ENCODE measurements at regions not wholly inside any gene's neighbourhood (a gene's known extent, or its start where the extent isn't known, plus 50 kb on each side); places are given as distances from the start of the nearest gene placed in this dataset.

- TF ChIP-seq CTCF (IDR thresholded peaks at IDR 0.05), result no peak
- no peak for TF ChIP-seq POLR2A (IDR thresholded peaks at IDR 0.05)
- no peak for TF ChIP-seq EP300 (IDR thresholded peaks at IDR 0.05)
- DNase-seq, result no peak
- no peaks in the 10 kb centered on the region for H3K9me3 ChIP-seq
- no peaks in the 10 kb centered on the region for H3K4me1 ChIP-seq (ENCODE audit: insufficient read depth)
- no peaks in the 10 kb centered on the region for H3K36me3 ChIP-seq
- intact Hi-C loops (cut with DNase I), result no loop called here
- H3K27ac ChIP-seq, result no peak overlapping the region
- no peak overlapping the region for H3K4me3 ChIP-seq
- 93 to 96% (median 94%) methylated on average over 4 of the region's 4 CpGs for WGBS, 3 donors
- no peaks in the 10 kb centered on the region for H3K27me3 ChIP-seq
Measured at GRCh38 chr2:181114021-181114420, 133.6 kb downstream of the UBE2E3 start.

- Histone ChIP-seq H3K36me3 (no peaks in the 10 kb centered on the region), H3K4me1 (ENCODE audit: insufficient read depth) (no peaks in the 10 kb centered on the region), H3K27me3 (no peaks in the 10 kb centered on the region), H3K27ac (no peak overlapping the region), H3K9me3 (no peaks in the 10 kb centered on the region), H3K4me3 (no peak overlapping the region)
- no peak for DNase-seq
- no peak for TF ChIP-seq EP300 (IDR thresholded peaks at IDR 0.05)
- no peak for TF ChIP-seq POLR2A (IDR thresholded peaks at IDR 0.05)
- no peak for TF ChIP-seq CTCF (IDR thresholded peaks at IDR 0.05)
- intact Hi-C loops (cut with DNase I), result no loop called here
- 79 to 84% (median 82%) methylated on average over 1 of the region's 1 CpG for WGBS, 3 donors
Measured at GRCh38 chr2:181116261-181116660, 135.9 kb downstream of the UBE2E3 start.

- no peak for TF ChIP-seq EP300 (IDR thresholded peaks at IDR 0.05)
- TF ChIP-seq POLR2A (IDR thresholded peaks at IDR 0.05), result no peak
- TF ChIP-seq CTCF (IDR thresholded peaks at IDR 0.05), result no peak
- Histone ChIP-seq H3K27me3 (no peaks in the 10 kb centered on the region), H3K4me1 (ENCODE audit: insufficient read depth) (no peaks in the 10 kb centered on the region), H3K4me3 (no peak overlapping the region), H3K9me3 (no peaks in the 10 kb centered on the region), H3K27ac (no peak overlapping the region), H3K36me3 (no peaks in the 10 kb centered on the region)
- intact Hi-C loops (cut with DNase I), result no loop called here
- DNase-seq, result no peak
Measured at GRCh38 chr2:181117206-181117925, 137.0 kb downstream of the UBE2E3 start.

DNA sequence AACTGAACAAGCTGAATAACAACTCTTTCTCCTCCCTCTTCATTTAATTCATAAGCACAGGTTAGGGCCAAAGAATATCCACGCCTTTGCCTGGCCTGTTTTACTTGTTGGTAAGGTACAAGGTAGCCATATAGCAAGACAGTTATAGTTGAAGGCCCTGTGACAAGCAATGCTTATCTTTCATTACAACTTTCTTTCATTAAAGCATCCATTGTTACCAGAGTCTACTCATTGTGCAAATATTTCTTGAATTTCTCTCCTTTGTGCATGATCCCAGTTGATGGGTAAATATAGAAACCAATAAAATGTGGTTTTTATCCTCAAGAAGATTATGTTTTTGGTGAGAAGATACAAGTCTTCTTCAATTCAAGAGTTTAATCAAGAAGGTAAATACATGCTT, 140.2 kb downstream of the UBE2E3 start:
- no peak for TF ChIP-seq CTCF (IDR thresholded peaks at IDR 0.05)
- TF ChIP-seq POLR2A (IDR thresholded peaks at IDR 0.05), result no peak
- no peak for TF ChIP-seq EP300 (IDR thresholded peaks at IDR 0.05)
- no peak for DNase-seq
- no peaks in the 10 kb centered on the region for H3K27me3 ChIP-seq
- H3K4me1 ChIP-seq (ENCODE audit: insufficient read depth), result no peaks in the 10 kb centered on the region
- no peaks in the 10 kb centered on the region for H3K36me3 ChIP-seq
- H3K9me3 ChIP-seq, result no peaks in the 10 kb centered on the region
- no peak overlapping the region for H3K27ac ChIP-seq
- intact Hi-C loops (cut with DNase I), result no loop called here
- WGBS, 3 donors, result 94 to 98% (median 97%) methylated on average over 1 of the region's 1 CpG
- H3K4me3 ChIP-seq, result no peak overlapping the region
